IMR-90 (cell line): ENCODE measurements at regions not wholly inside any gene's neighbourhood (a gene's known extent, or its start where the extent isn't known, plus 50 kb on each side); places are given as distances from the start of the nearest gene placed in this dataset.

ENCODE experiments used
- ATAC-seq: fragments of 200-7000 bp; cut with Tn5 transposase; 2 replicates; pipeline ENCODE4 v1.9.1; 2020; ENCODE audit warnings: low read depth, mild to moderate bottlenecking, moderate library complexity
- BruUV-seq: library from RNA; stranded (reverse); fragments of 400-500 nt; replicated peaks from 2 replicates; lab custom pipeline; 2021; lab: Mats Ljungman, UMichigan
- CTCF ChIA-PET: fragments of 300-600 bp; formaldehyde crosslinking; extraction: SDS; loops from one replicate; lab custom pipeline; 2021; ENCODE audit warnings: antibody characterized with exemption; lab: Yijun Ruan, JAX
- POLR2A ChIA-PET: fragments of 300-600 bp; sonication (Branson Sonifier 250); formaldehyde crosslinking; loops from one replicate; lab custom pipeline; 2022; ENCODE audit warnings: antibody characterized with exemption; ENCODE audit not compliant: unreplicated experiment; lab: Charles Lee
- DNase-seq: peaks from one replicate; pipeline ENCODE4 v3.0.0; 2013
- H2AFZ ChIP-seq: replicated peaks from 2 replicates; pipeline ENCODE3; 2013; ENCODE audit warnings: low read length, mild to moderate bottlenecking; ENCODE audit not compliant: poor library complexity
- H2AK5ac ChIP-seq: 2 replicates; pipeline ENCODE4 v1.6.1; 2013; ENCODE audit warnings: low read depth, low read length, inconsistent platforms
- H2AK9ac ChIP-seq: replicated peaks from 2 replicates; pipeline ENCODE3; 2013; ENCODE audit warnings: mild to moderate bottlenecking, low read depth, low read length, moderate library complexity; ENCODE audit not compliant: poor library complexity
- H2BK120ac ChIP-seq: 2 replicates; pipeline ENCODE4 v1.6.1; 2013; ENCODE audit warnings: low read depth, low read length, inconsistent platforms
- H2BK15ac ChIP-seq: 3 replicates; pipeline ENCODE4 v1.6.1; 2013; ENCODE audit warnings: low read depth, low read length, inconsistent platforms
- H2BK20ac ChIP-seq: 2 replicates; pipeline ENCODE4 v1.6.1; 2013; ENCODE audit warnings: low read depth, mild to moderate bottlenecking, inconsistent platforms, low read length, moderate library complexity
- H2BK5ac ChIP-seq: 2 replicates; pipeline ENCODE4 v1.6.1; 2013; ENCODE audit warnings: mild to moderate bottlenecking, low read depth, low read length, inconsistent platforms; ENCODE audit not compliant: poor library complexity, severe bottlenecking
- H3K14ac ChIP-seq: replicated peaks from 2 replicates; pipeline ENCODE4 v1.6.1; 2013; ENCODE audit warnings: low read depth, low read length, inconsistent platforms
- H3K18ac ChIP-seq: 2 replicates; pipeline ENCODE4 v1.6.1; 2013; ENCODE audit warnings: low read depth, low read length, control low read depth
- H3K23ac ChIP-seq: 2 replicates; pipeline ENCODE4 v1.6.1; 2013; ENCODE audit warnings: low read depth, low read length, inconsistent platforms
- H3K27ac ChIP-seq: 2 replicates; pipeline ENCODE4 v1.5.1; 2013; ENCODE audit warnings: mild to moderate bottlenecking, control low read depth, low read length; ENCODE audit not compliant: insufficient read depth
- H3K27me3 ChIP-seq: 2 replicates; pipeline ENCODE4 v1.6.1; 2013; ENCODE audit warnings: low read length; ENCODE audit not compliant: control insufficient read depth, insufficient read depth
- H3K36me3 ChIP-seq: 2 replicates; pipeline ENCODE4 v1.6.1; 2013; ENCODE audit warnings: low read length, mixed read lengths; ENCODE audit not compliant: control insufficient read depth, insufficient read depth
- H3K4ac ChIP-seq: 2 replicates; pipeline ENCODE4 v1.6.1; 2013; ENCODE audit warnings: low read depth, low read length, inconsistent platforms
- H3K4me1 ChIP-seq: 2 replicates; pipeline ENCODE4 v1.6.1; 2013; ENCODE audit warnings: low read length, mixed read lengths; ENCODE audit not compliant: control insufficient read depth, insufficient read depth
- H3K4me2 ChIP-seq: 2 replicates; pipeline ENCODE4 v1.6.1; 2013; ENCODE audit warnings: low read depth, mild to moderate bottlenecking, control low read depth, low read length, moderate library complexity
- H3K4me3 ChIP-seq: 2 replicates; pipeline ENCODE4 v1.5.1; 2013; ENCODE audit warnings: low read depth, mild to moderate bottlenecking, control low read depth, low read length, moderate library complexity; ENCODE audit not compliant: insufficient read depth
- H3K56ac ChIP-seq: 2 replicates; pipeline ENCODE4 v1.6.1; 2013; ENCODE audit warnings: low read length, inconsistent platforms; ENCODE audit not compliant: insufficient read depth; ENCODE audit errors: extremely low read depth
- H3K79me1 ChIP-seq, 2 experiments: 2 replicates each; pipeline ENCODE4 v1.6.1; 2013; ENCODE audit warnings: low read length in 2 of 2, inconsistent platforms in 1 of 2, low read depth in 1 of 2
- H3K9ac ChIP-seq: 2 replicates; pipeline ENCODE4 v1.6.1; 2013; ENCODE audit warnings: low read depth, low read length, control low read depth
- H3K9me1 ChIP-seq: 2 replicates; pipeline ENCODE4 v1.6.1; 2013; ENCODE audit warnings: low read length, inconsistent platforms; ENCODE audit not compliant: insufficient read depth
- H3K9me3 ChIP-seq: 2 replicates; pipeline ENCODE4 v1.6.1; 2013; ENCODE audit warnings: low read length; ENCODE audit not compliant: control insufficient read depth, insufficient read depth
- H4K20me1 ChIP-seq: 2 replicates; pipeline ENCODE4 v1.6.1; 2013; ENCODE audit warnings: low read length, inconsistent platforms; ENCODE audit not compliant: insufficient read depth
- H4K5ac ChIP-seq: 2 replicates; pipeline ENCODE4 v1.6.1; 2013; ENCODE audit warnings: mild to moderate bottlenecking, low read depth, low read length, control low read depth
- H4K8ac ChIP-seq, 2 experiments: 2 replicates each; pipeline ENCODE4 v1.6.1; 2013; ENCODE audit warnings: low read depth in 2 of 2, low read length in 2 of 2, control low read depth in 1 of 2, inconsistent platforms in 1 of 2
- H4K91ac ChIP-seq: 2 replicates; pipeline ENCODE4 v1.6.1; 2013; ENCODE audit warnings: low read depth, low read length, inconsistent platforms; ENCODE audit not compliant: insufficient read depth
- BHLHE40 ChIP-seq: fragments of 150-350 bp; IDR thresholded peaks from 2 replicates; pipeline ENCODE4 v1.6.1; 2016; ENCODE audit warnings: mild to moderate bottlenecking, low read depth, low read length
- CEBPB ChIP-seq: IDR thresholded peaks from 2 replicates; pipeline ENCODE4 v1.6.1; 2012; ENCODE audit warnings: low read depth, low read length, improper control_type of control experiment
- CHD1 ChIP-seq: IDR thresholded peaks from 2 replicates; pipeline ENCODE4 v1.6.1; 2012; ENCODE audit warnings: low read depth, low read length, improper control_type of control experiment
- FOS ChIP-seq: fragments of 150-350 bp; IDR thresholded peaks from 2 replicates; pipeline ENCODE4 v1.6.1; 2016; ENCODE audit warnings: low read depth, low read length
- MAFK ChIP-seq: IDR thresholded peaks from 2 replicates; pipeline ENCODE4 v1.6.1; 2012; ENCODE audit warnings: low read depth, low read length, improper control_type of control experiment
- MAZ ChIP-seq: IDR thresholded peaks from 2 replicates; pipeline ENCODE4 v1.6.1; 2012; ENCODE audit warnings: low read depth, mild to moderate bottlenecking, low read length, improper control_type of control experiment, moderate library complexity, borderline replicate concordance
- MXI1 ChIP-seq: IDR thresholded peaks from 2 replicates; pipeline ENCODE4 v1.6.1; 2012; ENCODE audit warnings: low read depth, mild to moderate bottlenecking, low read length, moderate library complexity, borderline replicate concordance
- NFE2L2 ChIP-seq: fragments of 150-350 bp; IDR thresholded peaks from 2 replicates; pipeline ENCODE4 v1.6.1; 2016; ENCODE audit warnings: low read depth, mild to moderate bottlenecking, low read length
- POLR2A ChIP-seq: IDR thresholded peaks from 2 replicates; pipeline ENCODE4 v1.6.1; 2012; ENCODE audit warnings: mild to moderate bottlenecking, low read depth, low read length
- RCOR1 ChIP-seq: IDR thresholded peaks from 2 replicates; pipeline ENCODE4 v1.6.1; 2012; ENCODE audit warnings: mild to moderate bottlenecking, low read length, improper control_type of control experiment; ENCODE audit not compliant: insufficient replicate concordance
- RFX5 ChIP-seq: IDR thresholded peaks from 2 replicates; pipeline ENCODE4 v1.8.0; 2012; ENCODE audit warnings: low read depth, mild to moderate bottlenecking, low read length, moderate library complexity
- SMC3 ChIP-seq: fragments of 150-350 bp; IDR thresholded peaks from 2 replicates; pipeline ENCODE4 v1.6.1; 2016; ENCODE audit warnings: low read depth, mild to moderate bottlenecking, antibody characterized with exemption, low read length, moderate library complexity
- WGBS, 2 experiments: methylation state at CpG; one replicate each; pipeline versions ENCODE4 v1.1.5 to v1.1.7; 2013; ENCODE audit warnings: missing lambda C conversion rate in 2 of 2; ENCODE audit not compliant: insufficient read length in 1 of 2; ENCODE audit errors: extremely low coverage in 2 of 2; 5-methylcytosine and 5-hydroxymethylcytosine counted together
- dilution Hi-C: fragments of 300-500 bp; cut with HindIII; formaldehyde crosslinking; loops from one replicate; pipeline ENCODE4 v1.14.3; 2018; ENCODE audit warnings: low sequenced_read_pairs; ENCODE audit not compliant: unreplicated experiment
- in situ Hi-C: fragments of 300-500 bp; cut with MboI; formaldehyde crosslinking; loops from 3 replicates; pipeline ENCODE4 v1.14.3; 2019; ENCODE audit warnings: low sequenced_read_pairs, inconsistent platforms, mixed read lengths
- intact Hi-C: fragments of 100-400 bp; cut with micrococcal nuclease; formaldehyde crosslinking; loops from 2 replicates; pipeline ENCODE4 v1.10.0; 2022
- TF ChIP-seq, protein P1 (sequence below): fragments of 150-350 bp; IDR thresholded peaks from 2 replicates; pipeline ENCODE4 v1.6.1; 2016; ENCODE audit warnings: low read depth, mild to moderate bottlenecking, low read length, moderate library complexity, borderline replicate concordance
- TF ChIP-seq, protein P2 (sequence below): conservative IDR thresholded peaks from 2 replicates; pipeline ENCODE4 v1.5.1; 2012; ENCODE audit warnings: mild to moderate bottlenecking, low read depth, low read length, improper control_type of control experiment

DNA sequence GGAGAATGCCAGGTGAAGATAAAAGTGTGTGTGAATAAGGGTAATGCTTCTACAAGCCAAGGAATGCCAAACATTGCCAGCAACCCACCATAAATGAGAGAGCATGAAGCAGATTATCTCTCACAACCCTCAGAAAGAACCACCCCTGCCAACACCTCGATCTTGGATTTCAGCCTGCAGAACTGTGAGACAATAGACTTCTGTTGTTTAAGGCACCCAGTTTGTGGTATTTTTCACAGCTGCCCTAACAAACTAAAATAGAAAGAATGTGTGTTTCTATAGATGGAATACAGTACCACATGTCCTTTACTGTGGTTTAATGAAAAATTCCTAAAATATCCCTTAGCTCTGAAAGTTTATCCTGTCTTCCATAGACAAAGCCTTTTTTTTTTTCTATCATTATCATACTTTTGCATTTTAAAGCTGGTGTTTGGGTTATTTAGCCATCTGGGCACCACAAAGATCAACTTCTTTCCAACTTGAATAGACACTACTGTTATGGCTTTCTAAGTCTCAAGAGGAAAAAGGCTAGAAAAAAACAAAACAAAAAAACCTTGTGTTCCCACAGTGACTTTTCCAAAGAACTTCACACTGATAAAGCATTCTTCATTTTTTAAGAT lies 505.6 kb downstream of the KCTD12 start:
- H3K14ac ChIP-seq = 0 out of 2 replicates have a peak overlapping the region, but pooled peaks have one; percentile 4
- H3K36me3 ChIP-seq = no peaks in the 10 kb centered on the region
- 0 out of 3 replicates have a peak overlapping the region, but pooled peaks have one; percentile 11 for H2BK15ac ChIP-seq
- 0 out of 2 replicates have a peak, but pooled peaks cover 2% of the 10 kb centered on the region for H3K9me3 ChIP-seq
- 0 out of 2 replicates have a peak overlapping the region, but pooled peaks have one; percentile 3 for H3K18ac ChIP-seq
- no peaks in the 10 kb centered on the region for H3K9me1 ChIP-seq
- no peak overlapping the region for H3K4me2 ChIP-seq
- H3K4ac ChIP-seq = no peak overlapping the region
- intact Hi-C loops (loop anchor here (5.0 to 10.0 kb wide), 3 partner anchors 73 to 524 kb away; no protein-coding TSS in a partner anchor), in situ Hi-C loops (no loop called here), dilution Hi-C loops (no loop called here)
- BruUV-seq = no TSS peak
- no peak overlapping the region for H4K91ac ChIP-seq
- no peak overlapping the region for H3K56ac ChIP-seq
- peaks cover 3% of the 10 kb centered on the region; the same call in 1 of the 2 replicates for H4K20me1 ChIP-seq
- no peak overlapping the region for H3K4me3 ChIP-seq
- H3K27me3 ChIP-seq = peaks cover 4% of the 10 kb centered on the region; the same call in 1 of the 2 replicates
- no peak overlapping the region for H2AK5ac ChIP-seq
- TF ChIP-seq, protein P1, sequence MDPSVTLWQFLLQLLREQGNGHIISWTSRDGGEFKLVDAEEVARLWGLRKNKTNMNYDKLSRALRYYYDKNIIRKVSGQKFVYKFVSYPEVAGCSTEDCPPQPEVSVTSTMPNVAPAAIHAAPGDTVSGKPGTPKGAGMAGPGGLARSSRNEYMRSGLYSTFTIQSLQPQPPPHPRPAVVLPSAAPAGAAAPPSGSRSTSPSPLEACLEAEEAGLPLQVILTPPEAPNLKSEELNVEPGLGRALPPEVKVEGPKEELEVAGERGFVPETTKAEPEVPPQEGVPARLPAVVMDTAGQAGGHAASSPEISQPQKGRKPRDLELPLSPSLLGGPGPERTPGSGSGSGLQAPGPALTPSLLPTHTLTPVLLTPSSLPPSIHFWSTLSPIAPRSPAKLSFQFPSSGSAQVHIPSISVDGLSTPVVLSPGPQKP = no peak
- TF ChIP-seq MXI1 (no peak), SMC3 (no peak), RCOR1 (no peak), FOS (no peak), NFE2L2 (no peak), CEBPB (no peak), BHLHE40 (no peak), MAZ (no peak), POLR2A (no peak), CHD1 (no peak), MAFK (no peak), RFX5 (no peak)
- TF ChIP-seq, protein P2, sequence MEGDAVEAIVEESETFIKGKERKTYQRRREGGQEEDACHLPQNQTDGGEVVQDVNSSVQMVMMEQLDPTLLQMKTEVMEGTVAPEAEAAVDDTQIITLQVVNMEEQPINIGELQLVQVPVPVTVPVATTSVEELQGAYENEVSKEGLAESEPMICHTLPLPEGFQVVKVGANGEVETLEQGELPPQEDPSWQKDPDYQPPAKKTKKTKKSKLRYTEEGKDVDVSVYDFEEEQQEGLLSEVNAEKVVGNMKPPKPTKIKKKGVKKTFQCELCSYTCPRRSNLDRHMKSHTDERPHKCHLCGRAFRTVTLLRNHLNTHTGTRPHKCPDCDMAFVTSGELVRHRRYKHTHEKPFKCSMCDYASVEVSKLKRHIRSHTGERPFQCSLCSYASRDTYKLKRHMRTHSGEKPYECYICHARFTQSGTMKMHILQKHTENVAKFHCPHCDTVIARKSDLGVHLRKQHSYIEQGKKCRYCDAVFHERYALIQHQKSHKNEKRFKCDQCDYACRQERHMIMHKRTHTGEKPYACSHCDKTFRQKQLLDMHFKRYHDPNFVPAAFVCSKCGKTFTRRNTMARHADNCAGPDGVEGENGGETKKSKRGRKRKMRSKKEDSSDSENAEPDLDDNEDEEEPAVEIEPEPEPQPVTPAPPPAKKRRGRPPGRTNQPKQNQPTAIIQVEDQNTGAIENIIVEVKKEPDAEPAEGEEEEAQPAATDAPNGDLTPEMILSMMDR = no peak
- DNase-seq (peak; percentile 0), ATAC-seq (no peak)
- WGBS, 2 experiments = no CpG with 5 or more reads among the region's 1 CpG
- no peak overlapping the region for H2BK5ac ChIP-seq
- peaks cover 4% of the 10 kb centered on the region; the same call in 1 of the 2 replicates for H3K4me1 ChIP-seq
- POLR2A ChIA-PET = interaction anchor here (0.6 kb wide), 1 partner anchor 1335 kb away, joined by 3 read pairs; no protein-coding TSS in a partner anchor
- peak overlapping the region; percentile 47; the same call in 1 of the 2 replicates for H2BK120ac ChIP-seq
- H2AFZ ChIP-seq = no peak overlapping the region
- no peak overlapping the region for H2AK9ac ChIP-seq
- H4K5ac ChIP-seq = no peak overlapping the region
- H3K27ac ChIP-seq = no peak overlapping the region
- peak overlapping the region; percentile 37 for H2BK20ac ChIP-seq
- no peak overlapping the region for H4K8ac ChIP-seq
- no peaks in the 10 kb centered on the region for H3K79me1 ChIP-seq
- H3K9ac ChIP-seq = no peak overlapping the region
- CTCF ChIA-PET = interaction anchor here (0.7 kb wide), 1 partner anchor 382 kb away, joined by 5 read pairs; no protein-coding TSS in a partner anchor
- no peak overlapping the region for H3K23ac ChIP-seq
